GM12801 (cell line): ENCODE measurements at regions not wholly inside any gene's neighbourhood (a gene's known extent, or its start where the extent isn't known, plus 50 kb on each side); places are given as distances from the start of the nearest gene placed in this dataset.

Experiments
- CTCF ChIP-seq: IDR thresholded peaks from one replicate; pipeline ENCODE4 v1.5.1; 2011; ENCODE audit warnings: control low read depth; ENCODE audit not compliant: insufficient read length; ENCODE audit errors: extremely low read depth

- no peak for TF ChIP-seq CTCF
Measured at GRCh38 chr17:77887464-77888241, 70.8 kb upstream of the TNRC6C start.

GRCh38 chr17:77888242-77889134 is 70.0 kb upstream of the TNRC6C start:
- TF ChIP-seq CTCF: no peak

GRCh38 chr17:77889135-77889505 is 69.4 kb upstream of the TNRC6C start:
- TF ChIP-seq CTCF: no peak

- TF ChIP-seq CTCF: no peak
Measured at GRCh38 chr17:77889866-77890760, 68.4 kb upstream of the TNRC6C start.

- no peak for TF ChIP-seq CTCF
Measured at GRCh38 chr17:77890771-77891170, 67.7 kb upstream of the TNRC6C start.

GRCh38 chr17:77891602-77892001 is 66.9 kb upstream of the TNRC6C start:
- TF ChIP-seq CTCF: no peak

GRCh38 chr17:77892031-77892430 is 66.5 kb upstream of the TNRC6C start:
- no peak for TF ChIP-seq CTCF
